ENCODE measurements at regions not wholly inside any gene's neighbourhood (a gene's known extent, or its start where the extent isn't known, plus 50 kb on each side); places are given as distances from the start of the nearest gene placed in this dataset.

GRCh38 chr5:65072850-65073249, 304.1 kb downstream of the CWC27 start:
- no peak overlapping the region for H3K14ac ChIP-seq (ENCODE audit: insufficient read length)
- H3K18ac ChIP-seq (ENCODE audit: extremely low read depth, low read length): no peak overlapping the region
- no peak overlapping the region for H4K5ac ChIP-seq (ENCODE audit: insufficient read length, low read depth, low read length)
- no peaks in the 10 kb centered on the region for H3K36me3 ChIP-seq (ENCODE audit: control insufficient read depth in 2 of 4, insufficient read depth in 4 of 4, low read length in 3 of 4)
- ChIA-PET POLR2A (ENCODE audit: partially characterized antibody) (no interaction called here), CTCF (ENCODE audit: partially characterized antibody) (interaction anchor here (1.4 to 3.7 kb wide), 4 partner anchors 10 to 409 kb away, joined by 3 to 13 read pairs (median 6); partner anchors contain the start of gene ADAMTS6)
- H4K8ac ChIP-seq (ENCODE audit: extremely low read depth, insufficient read depth, low read length): no peak overlapping the region; the same call in 1 of the 2 replicates
- H3K4me2 ChIP-seq (ENCODE audit: insufficient read depth in 1 of 2, low read depth in 2 of 2, low read length in 2 of 2): no peak overlapping the region
- DNase-seq (ENCODE audit: low read depth in 1 of 2, low spot score in 2 of 2): no peak
- no peaks in the 10 kb centered on the region for H3K27me3 ChIP-seq (replicated peaks in 1 of 4; ENCODE audit: control insufficient read depth in 3 of 4, extremely low read depth in 1 of 4, insufficient read depth in 3 of 4, low read length in 3 of 4)
- H3K56ac ChIP-seq (replicated peaks; ENCODE audit: insufficient read length, low read depth, low read length): no peak overlapping the region
- no peak overlapping the region for H2BK20ac ChIP-seq (ENCODE audit: low read length)
- H3K79me1 ChIP-seq (ENCODE audit: low read depth, low read length): no peaks in the 10 kb centered on the region
- H4K91ac ChIP-seq (replicated peaks; ENCODE audit: insufficient read length, low read length): no peak overlapping the region
- H2BK12ac ChIP-seq (ENCODE audit: low read depth, low read length): no peak overlapping the region
- no peaks in the 10 kb centered on the region for H4K20me1 ChIP-seq (replicated peaks in 1 of 2; ENCODE audit: control insufficient read depth in 1 of 2, insufficient read depth in 2 of 2, low read length in 2 of 2)
- H3K27ac ChIP-seq (ENCODE audit: low read depth, low read length): no peak overlapping the region
- no peak overlapping the region for H3K4me3 ChIP-seq (ENCODE audit: extremely low read depth in 1 of 4, insufficient read depth in 2 of 4, low read depth in 3 of 4, low read length in 4 of 4)
- 88% methylated on average over 8 of the region's 8 CpGs; no CpG with 5 or more reads in 1 of the 2 experiments for WGBS, 2 experiments (ENCODE audit: extremely low coverage in 1 of 2, insufficient coverage in 1 of 2, insufficient read length in 1 of 2, insufficient replicate concordance in 2 of 2, low coverage in 1 of 2, low lambda C conversion rate in 2 of 2, missing lambda C conversion rate in 1 of 2)
- no peaks in the 10 kb centered on the region for H3K9me3 ChIP-seq (ENCODE audit: insufficient read depth in 2 of 2, low read depth in 1 of 2, low read length in 1 of 2)
- no peak overlapping the region for H3K9ac ChIP-seq (replicated peaks in 1 of 4; ENCODE audit: extremely low read depth in 1 of 4, low read depth in 3 of 4, low read length in 3 of 4)
- peaks cover 0 to 10% (median 1%) of the 10 kb centered on the region in 4 experiments; a peak in 2 of 7 replicates for H3K4me1 ChIP-seq (replicated peaks in 1 of 4; ENCODE audit: control insufficient read depth in 3 of 4, insufficient read depth in 4 of 4, low read length in 3 of 4)
- no peak overlapping the region for H2BK120ac ChIP-seq (replicated peaks; ENCODE audit: low read depth, low read length)
- no peak overlapping the region for H2BK15ac ChIP-seq (ENCODE audit: low read length)
- no peak overlapping the region for H2BK5ac ChIP-seq (ENCODE audit: low read depth, low read length)
- no peaks in the 10 kb centered on the region for H3K79me2 ChIP-seq (ENCODE audit: control insufficient read depth in 1 of 2, insufficient read depth in 2 of 2, low read length in 2 of 2)
- H2AFZ ChIP-seq (ENCODE audit: low read length): no peak overlapping the region
- no peaks in the 10 kb centered on the region for H3K23me2 ChIP-seq (ENCODE audit: low read depth, low read length)
- H3K23ac ChIP-seq (ENCODE audit: insufficient read length): no peak overlapping the region
- H2AK5ac ChIP-seq (ENCODE audit: low read depth, low read length): no peak overlapping the region
- FAIRE-seq: no peak
- no peak overlapping the region for H3K4ac ChIP-seq (replicated peaks; ENCODE audit: insufficient read length, low read depth, low read length)
- no peak for TF ChIP-seq TAF7 (optimal IDR thresholded peaks at IDR 0.05; ENCODE audit: borderline replicate concordance, low read depth, low read length)
- TF ChIP-seq HDAC2 (IDR thresholded peaks at IDR 0.05; ENCODE audit: borderline replicate concordance in 1 of 2, low read depth in 2 of 2, low read length in 2 of 2): no peak
- TF ChIP-seq CHD2 (IDR thresholded peaks at IDR 0.05; ENCODE audit: low read length): no peak
- no peak for TF ChIP-seq KDM5A (IDR thresholded peaks at IDR 0.05; ENCODE audit: low read length)
- TF ChIP-seq FOSL1 (IDR thresholded peaks at IDR 0.05; ENCODE audit: insufficient read depth, low read depth, low read length): no peak

Data from H1 (cell line).